ENCODE measurements at regions not wholly inside any gene's neighbourhood (a gene's known extent, or its start where the extent isn't known, plus 50 kb on each side); places are given as distances from the start of the nearest gene placed in this dataset.

DNA sequence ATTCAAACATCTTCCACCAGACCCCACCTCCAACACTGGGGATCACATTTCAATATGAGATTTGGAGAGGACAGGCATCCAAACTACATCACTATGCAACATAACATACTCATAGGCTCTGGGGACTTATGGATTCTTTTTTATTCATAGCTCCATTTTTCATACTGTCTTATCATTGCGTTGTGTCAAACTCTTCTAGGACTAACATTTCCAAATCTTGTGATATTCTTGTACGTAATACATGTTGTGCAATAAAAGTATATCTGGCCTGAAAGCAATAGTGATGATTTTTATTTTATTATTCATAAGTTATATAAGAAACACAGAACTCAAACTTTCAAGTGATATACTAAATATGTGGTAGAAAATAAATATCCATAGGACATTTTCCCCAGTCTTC is 60.6 kb upstream of the ACTR3 start:
- Histone ChIP-seq H3K4me1 (replicated peaks in 1 of 2; ENCODE audit: control insufficient read depth in 2 of 2, insufficient read depth in 2 of 2, low read length in 2 of 2) (peaks cover 0 to 7% of the 10 kb centered on the region in 2 experiments; a peak in 1 of 5 replicates), H3K4me2 (ENCODE audit: insufficient read depth, low read length) (no peak overlapping the region), H3K27me3 (ENCODE audit: control insufficient read depth in 2 of 2, insufficient read depth in 2 of 2, low read length in 2 of 2) (no peaks in the 10 kb centered on the region), H3K9ac (ENCODE audit: insufficient read depth in 1 of 2, low read depth in 2 of 2, low read length in 2 of 2) (no peak overlapping the region), H4K20me1 (replicated peaks; ENCODE audit: control insufficient read depth, insufficient read depth, low read length) (no peaks in the 10 kb centered on the region), H3K79me2 (ENCODE audit: control insufficient read depth, insufficient read depth, low read length) (no peaks in the 10 kb centered on the region), H3K27ac (ENCODE audit: extremely low read depth, low read depth, low read length) (no peak overlapping the region), H3K36me3 (ENCODE audit: control insufficient read depth, insufficient read depth, low read length) (no peaks in the 10 kb centered on the region), H3K4me3 (no peak overlapping the region), H2AFZ (ENCODE audit: low read depth, low read length) (no peak overlapping the region), H3K9me1 (ENCODE audit: control insufficient read depth, insufficient read depth, low read length) (no peaks in the 10 kb centered on the region), H3K9me3 (replicated peaks; ENCODE audit: control insufficient read depth, insufficient read depth, low read depth, low read length) (no peaks in the 10 kb centered on the region)
- DNase-seq (ENCODE audit: extremely low read depth in 1 of 4, low spot score in 3 of 4) (no peak), ATAC-seq (no peak), FAIRE-seq (no peak)
- BruUV-seq (replicated peaks), result no TSS peak
- intact Hi-C loops (cut with micrococcal nuclease) (no loop called here), in situ Hi-C loops (cut with MboI) (no loop called here)
- TF ChIP-seq CEBPB (tag; IDR thresholded peaks at IDR 0.05) (peak; percentile 51; the same call in 1 of the 2 replicates), TCFL5 (CRISPR knock-in tag; conservative IDR thresholded peaks at IDR 0.05) (no peak), FOXP1 (CRISPR knock-in tag; IDR thresholded peaks at IDR 0.05) (no peak), TFE3 (CRISPR knock-in tag; IDR thresholded peaks at IDR 0.05) (no peak), CEBPG (CRISPR knock-in tag; IDR thresholded peaks at IDR 0.05) (no peak), CEBPG (tag; conservative IDR thresholded peaks at IDR 0.05 in 1 of 2, IDR thresholded peaks at IDR 0.05 in 1 of 2) (0 out of 4 replicates have a peak, but pooled peaks have one; percentile 30 to 42)
- WGBS (ENCODE audit: insufficient coverage, low coverage, missing lambda C conversion rate), result 52% methylated on average over 2 of the region's 2 CpGs
- ChIA-PET CTCF (ENCODE audit: low intra/inter-chr PET ratio) (interaction anchor here (0.6 kb wide), 1 partner anchor 486 kb away, joined by 3 read pairs; no protein-coding TSS in a partner anchor), POLR2A (no interaction called here)
